CD4-positive, alpha-beta T cell treated with Interferon alpha-2 for 1 hour (primary cell): ENCODE measurements at regions not wholly inside any gene's neighbourhood (a gene's known extent, or its start where the extent isn't known, plus 50 kb on each side); places are given as distances from the start of the nearest gene placed in this dataset.

Experiments used
- DNase-seq, 2 donors: peaks; one replicate each; pipeline ENCODE4 v3.0.0-alpha.2; 2020 to 2022

DNA sequence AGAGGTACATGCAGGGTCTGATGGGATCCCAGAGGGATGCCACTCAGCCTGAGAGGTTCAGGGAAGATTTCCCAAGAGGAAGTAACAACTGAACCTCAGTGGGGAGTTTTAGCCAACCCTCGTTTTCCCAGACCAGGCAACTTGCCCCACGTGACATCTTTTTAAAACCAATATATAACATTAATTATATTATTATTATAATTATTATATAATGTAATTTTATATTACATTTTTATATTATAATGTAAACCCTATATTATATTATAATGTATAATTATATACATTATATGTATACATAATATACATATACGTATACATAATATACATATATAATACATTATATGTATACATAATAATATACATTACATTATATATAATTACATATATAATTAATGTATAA lies 62.8 kb upstream of the WWC1 start:
- DNase-seq, result no peak

DNA sequence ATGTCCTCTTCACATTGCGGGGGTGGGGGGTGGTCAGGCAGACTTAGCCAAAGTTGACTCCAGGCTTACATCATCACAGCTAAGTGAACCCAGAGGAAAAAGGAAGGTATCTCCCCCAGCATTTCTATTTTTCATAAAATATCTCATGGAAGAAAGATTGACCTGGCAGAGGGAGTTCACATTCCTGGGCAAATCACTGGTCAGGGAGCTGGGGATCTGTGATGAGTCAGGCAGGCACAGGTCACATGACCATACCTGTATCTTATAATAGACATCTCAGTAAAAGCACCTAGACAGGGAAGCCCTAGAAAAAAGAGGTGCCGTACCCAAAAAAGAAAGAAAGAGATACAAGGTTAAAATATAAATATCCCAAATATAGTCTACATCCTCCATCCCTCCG lies 57.3 kb upstream of the WWC1 start:
- DNase-seq, result no peak

DNA sequence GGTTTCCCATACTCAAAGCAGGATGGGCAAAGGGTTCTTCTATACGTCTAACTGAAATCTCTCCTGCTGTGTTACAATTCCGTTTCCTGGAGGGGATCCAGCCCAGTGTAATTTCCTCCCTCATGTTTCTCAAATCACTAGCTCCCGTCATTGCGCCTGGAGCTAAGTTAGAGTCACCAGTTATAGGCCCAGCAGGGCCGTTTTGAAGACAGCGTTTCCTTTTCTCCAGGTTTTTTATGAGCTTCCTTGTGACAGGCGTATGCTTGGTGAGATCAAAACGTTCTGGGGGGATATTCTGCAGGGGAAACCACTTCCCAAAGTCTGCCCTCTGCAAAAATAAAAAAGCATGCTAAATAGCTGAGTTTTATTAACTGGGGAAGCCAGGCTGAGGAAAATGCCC lies 53.0 kb upstream of the WWC1 start:
- DNase-seq, result no peak

DNA sequence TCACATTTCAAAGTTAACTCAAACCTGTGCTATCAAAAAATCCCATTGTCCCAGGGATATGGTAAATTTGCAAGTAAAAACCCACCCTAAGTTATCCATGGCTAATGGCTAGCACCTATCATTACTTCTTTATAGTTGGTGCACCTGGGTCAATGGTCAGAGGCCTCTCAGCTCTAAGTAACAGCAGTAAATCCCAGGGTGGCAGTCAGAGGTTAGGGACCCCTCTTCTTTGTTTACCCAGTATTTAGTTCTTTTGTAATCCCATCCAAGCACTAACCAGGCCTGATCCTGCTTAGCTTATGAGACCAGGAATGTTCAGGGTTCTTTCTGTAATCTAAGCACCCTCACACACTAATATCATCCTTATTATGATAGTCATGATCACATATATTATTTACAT lies 52.1 kb upstream of the WWC1 start:
- DNase-seq, result no peak
